ENCODE measurements at regions not wholly inside any gene's neighbourhood (a gene's known extent, or its start where the extent isn't known, plus 50 kb on each side); places are given as distances from the start of the nearest gene placed in this dataset.

- H3K27me3 ChIP-seq = no peaks in the 10 kb centered on the region
- no peaks in the 10 kb centered on the region for H3K36me3 ChIP-seq
- H3K4me1 ChIP-seq = no peaks in the 10 kb centered on the region
- H3K9me3 ChIP-seq = no peaks in the 10 kb centered on the region
- DNase-seq = no peak
- no peak overlapping the region for H3K4me3 ChIP-seq
- no peak overlapping the region for H3K27ac ChIP-seq
- TF ChIP-seq POLR2A (IDR thresholded peaks at IDR 0.05) (no peak), CTCF (IDR thresholded peaks at IDR 0.05) (no peak)
These were observed 429.0 kb upstream of the ZNF804A start for GRCh38 chr2:184169366-184169765.

- TF ChIP-seq POLR2A (IDR thresholded peaks at IDR 0.05) (no peak), CTCF (IDR thresholded peaks at IDR 0.05) (no peak)
- no peaks in the 10 kb centered on the region for H3K9me3 ChIP-seq
- no peak for DNase-seq
These were observed 423.7 kb upstream of the ZNF804A start for GRCh38 chr2:184174493-184175104.

GRCh38 chr2:184178229-184178628, 420.1 kb upstream of the ZNF804A start:
- Histone ChIP-seq H3K27me3 (no peaks in the 10 kb centered on the region), H3K4me3 (no peak overlapping the region), H3K27ac (no peak overlapping the region), H3K36me3 (no peaks in the 10 kb centered on the region), H3K4me1 (no peaks in the 10 kb centered on the region), H3K9me3 (no peaks in the 10 kb centered on the region)
- TF ChIP-seq POLR2A (IDR thresholded peaks at IDR 0.05) (no peak), CTCF (IDR thresholded peaks at IDR 0.05) (no peak)
- DNase-seq = no peak

More at GRCh38 chr2:184174493-184175104, 423.7 kb upstream of the ZNF804A start:
- Histone ChIP-seq H3K4me1 (no peaks in the 10 kb centered on the region), H3K36me3 (no peaks in the 10 kb centered on the region), H3K27me3 (no peaks in the 10 kb centered on the region), H3K4me3 (no peak overlapping the region), H3K27ac (no peak overlapping the region)

DNA sequence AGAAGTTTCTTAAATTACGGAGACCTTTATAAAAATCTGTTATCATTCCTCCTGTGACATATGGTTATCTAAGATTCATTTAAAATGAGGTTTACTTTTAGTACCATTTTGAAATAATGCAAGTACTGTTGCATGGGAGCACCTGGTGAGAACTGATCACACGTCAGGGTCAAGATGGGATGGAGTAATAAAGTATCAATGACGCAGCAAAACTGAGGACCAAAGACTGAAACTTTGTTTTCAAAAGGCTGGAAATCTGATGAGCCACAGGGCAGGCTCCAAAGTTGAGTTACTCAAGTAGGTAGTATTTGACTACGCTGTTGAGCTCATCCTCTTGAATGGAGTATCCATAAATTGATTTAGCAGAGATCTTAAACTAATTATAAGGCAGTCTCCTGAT, 411.9 kb upstream of the ZNF804A start:
- no peak for DNase-seq
- no peaks in the 10 kb centered on the region for H3K27me3 ChIP-seq
- H3K4me3 ChIP-seq = no peak overlapping the region
- no peaks in the 10 kb centered on the region for H3K9me3 ChIP-seq
- H3K27ac ChIP-seq = no peak overlapping the region
- no peaks in the 10 kb centered on the region for H3K4me1 ChIP-seq
- no peaks in the 10 kb centered on the region for H3K36me3 ChIP-seq
- TF ChIP-seq CTCF (IDR thresholded peaks at IDR 0.05) = no peak
- no peak for TF ChIP-seq POLR2A (IDR thresholded peaks at IDR 0.05)

GRCh38 chr2:184187421-184187971, 410.8 kb upstream of the ZNF804A start:
- no peak for DNase-seq

More at GRCh38 chr2:184187421-184187971, 410.8 kb upstream of the ZNF804A start:
- no peak overlapping the region for H3K4me3 ChIP-seq
- TF ChIP-seq POLR2A (IDR thresholded peaks at IDR 0.05) (no peak), CTCF (IDR thresholded peaks at IDR 0.05) (no peak)
- no peaks in the 10 kb centered on the region for H3K36me3 ChIP-seq
- H3K27me3 ChIP-seq = no peaks in the 10 kb centered on the region
- no peak overlapping the region for H3K27ac ChIP-seq
- H3K9me3 ChIP-seq = no peaks in the 10 kb centered on the region
- H3K4me1 ChIP-seq = no peaks in the 10 kb centered on the region

Data from Peyer's patch (tissue), 4 donors.